ENCODE measurements at regions not wholly inside any gene's neighbourhood (a gene's known extent, or its start where the extent isn't known, plus 50 kb on each side); places are given as distances from the start of the nearest gene placed in this dataset.

DNA sequence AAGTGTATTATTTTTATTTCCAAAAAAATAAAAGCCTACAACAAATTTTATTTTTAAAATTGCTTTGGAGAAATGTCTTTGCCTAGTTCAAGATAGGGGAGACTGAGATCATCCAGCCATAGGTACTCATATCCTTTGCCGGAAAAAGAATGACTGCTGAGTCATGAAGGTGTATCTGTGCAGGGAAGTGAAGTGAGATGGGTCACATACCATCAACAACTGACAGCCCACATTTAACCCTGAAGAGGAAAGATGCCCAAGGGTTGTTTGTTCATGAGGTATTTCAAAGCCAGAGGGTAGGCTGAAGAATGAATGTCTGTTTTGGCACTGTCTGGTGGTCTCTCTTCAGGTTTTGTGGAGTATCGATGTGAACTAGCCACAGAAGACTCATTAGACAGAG, 106.7 kb upstream of the TTC29 start:
- no peak overlapping the region for H3K27ac ChIP-seq (ENCODE audit: low read depth, low read length)
- H3K4me3 ChIP-seq (ENCODE audit: low read depth, low read length): no peak overlapping the region
- H3K36me3 ChIP-seq (ENCODE audit: control insufficient read depth, insufficient read depth, low read length): no peaks in the 10 kb centered on the region
- peaks cover 11% of the 10 kb centered on the region for H3K4me1 ChIP-seq (ENCODE audit: control insufficient read depth, insufficient read depth, low read length)
- no peaks in the 10 kb centered on the region; the same call in 1 of the 2 replicates for H3K9me3 ChIP-seq (ENCODE audit: control insufficient read depth, insufficient read depth, low read length)
- no peaks in the 10 kb centered on the region for H3K27me3 ChIP-seq (ENCODE audit: control insufficient read depth, insufficient read depth, low read length)
- H3K9ac ChIP-seq (ENCODE audit: low read depth, low read length): no peak overlapping the region

DNA sequence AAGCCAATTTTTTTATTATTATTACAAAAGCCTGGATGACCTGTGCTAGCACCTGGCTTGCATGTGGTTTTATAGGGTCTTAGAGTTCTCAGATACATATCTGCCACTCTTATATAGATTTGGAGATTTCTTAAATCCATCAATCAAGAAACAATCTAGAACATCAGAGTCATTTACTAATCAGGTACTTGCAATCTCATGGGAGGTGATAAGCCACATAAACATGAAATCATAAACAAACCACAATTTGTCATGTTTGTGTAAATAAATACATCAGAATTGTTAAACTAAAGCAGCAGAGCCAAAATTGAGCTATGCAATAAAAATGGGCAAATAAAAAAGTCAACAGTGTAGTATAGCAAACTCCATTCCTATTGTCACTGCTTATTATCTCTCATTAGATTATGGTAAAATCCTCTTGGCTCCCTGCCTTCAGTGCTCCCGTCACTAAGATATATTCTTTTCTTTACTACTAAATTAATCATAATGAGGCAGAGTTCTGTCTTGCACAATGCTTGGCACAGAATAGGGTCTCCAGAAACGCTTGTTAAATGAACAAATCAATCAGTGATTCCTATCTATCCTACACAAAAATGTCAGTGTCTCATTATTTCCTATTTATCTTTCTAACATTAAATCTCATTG, 108.7 kb upstream of the TTC29 start:
- H3K4me1 ChIP-seq (ENCODE audit: control insufficient read depth, insufficient read depth, low read length): peaks cover 19% of the 10 kb centered on the region
- H3K36me3 ChIP-seq (ENCODE audit: control insufficient read depth, insufficient read depth, low read length): no peaks in the 10 kb centered on the region
- H3K9me3 ChIP-seq (ENCODE audit: control insufficient read depth, insufficient read depth, low read length): no peaks in the 10 kb centered on the region; the same call in 1 of the 2 replicates
- H3K9ac ChIP-seq (ENCODE audit: low read depth, low read length): no peak overlapping the region
- H3K27ac ChIP-seq (ENCODE audit: low read depth, low read length): no peak overlapping the region
- no peaks in the 10 kb centered on the region for H3K27me3 ChIP-seq (ENCODE audit: control insufficient read depth, insufficient read depth, low read length)
- no peak overlapping the region for H3K4me3 ChIP-seq (ENCODE audit: low read depth, low read length)

DNA sequence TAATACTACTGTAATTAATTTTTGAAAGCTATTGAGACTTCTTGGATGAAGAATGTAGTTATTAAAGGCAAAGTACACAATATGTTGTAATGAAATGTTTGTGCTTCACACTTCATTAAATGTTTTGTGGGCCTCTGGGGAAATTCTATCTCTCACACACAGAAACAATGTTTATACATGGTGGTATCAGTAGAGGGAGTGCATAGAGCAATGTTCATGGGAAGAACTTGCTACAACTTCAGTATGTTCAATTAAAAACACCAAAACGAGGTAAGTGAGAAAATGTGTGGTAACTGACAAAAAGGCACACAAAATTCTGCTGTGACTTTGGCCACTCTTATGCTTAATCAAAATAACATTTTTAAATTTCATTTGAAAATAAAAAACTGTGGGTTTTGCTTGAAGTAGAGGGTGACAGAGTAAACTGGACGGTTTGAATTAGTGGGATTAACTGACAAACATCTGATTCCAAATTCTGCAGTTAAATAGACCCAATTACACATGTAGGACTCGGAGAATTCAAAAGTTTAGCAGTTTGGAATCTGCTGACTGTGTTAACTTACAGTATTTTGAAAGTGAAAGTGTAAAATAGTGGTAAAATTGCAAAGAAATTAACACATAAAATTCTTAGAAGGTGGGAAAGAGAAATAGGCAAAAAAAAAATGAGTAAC, 111.4 kb upstream of the TTC29 start:
- Histone ChIP-seq H3K4me3 (ENCODE audit: low read depth, low read length) (peak overlapping the region; percentile 40; the same call in 1 of the 2 replicates), H3K27ac (ENCODE audit: low read depth, low read length) (no peak overlapping the region), H3K9ac (ENCODE audit: low read depth, low read length) (no peak overlapping the region), H3K27me3 (ENCODE audit: control insufficient read depth, insufficient read depth, low read length) (no peaks in the 10 kb centered on the region), H3K36me3 (ENCODE audit: control insufficient read depth, insufficient read depth, low read length) (no peaks in the 10 kb centered on the region), H3K9me3 (ENCODE audit: control insufficient read depth, insufficient read depth, low read length) (no peaks in the 10 kb centered on the region), H3K4me1 (ENCODE audit: control insufficient read depth, insufficient read depth, low read length) (peaks cover 17% of the 10 kb centered on the region)

DNA sequence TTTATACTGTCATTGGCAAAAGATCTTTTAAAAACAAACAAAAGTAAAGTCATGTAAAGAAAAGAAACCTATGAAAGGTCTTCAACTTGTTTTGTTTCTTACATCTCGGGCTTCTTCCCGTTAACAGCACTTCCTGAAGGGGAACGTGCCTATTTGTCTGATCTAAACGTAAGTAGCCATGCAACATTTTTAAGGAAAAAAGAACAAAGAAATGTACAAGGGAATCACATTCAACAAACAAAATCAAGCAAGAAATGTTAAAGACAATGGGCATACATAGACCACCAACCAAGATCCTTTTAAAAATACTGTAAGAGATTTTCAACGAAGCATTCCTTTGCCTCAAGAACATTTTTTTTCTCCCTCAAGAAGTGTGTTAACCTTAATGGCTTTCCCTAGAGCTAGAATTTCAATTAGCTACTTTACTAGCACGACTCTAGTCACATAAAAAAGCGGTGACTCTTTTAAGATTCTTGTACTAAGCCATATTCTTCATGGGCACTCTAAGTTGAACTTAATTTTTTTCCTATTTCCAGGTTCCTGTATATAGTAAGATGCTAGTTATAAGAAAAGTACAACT, 112.0 kb upstream of the TTC29 start:
- peak overlapping the region; percentile 40; the same call in 1 of the 2 replicates for H3K4me3 ChIP-seq (ENCODE audit: low read depth, low read length)

DNA sequence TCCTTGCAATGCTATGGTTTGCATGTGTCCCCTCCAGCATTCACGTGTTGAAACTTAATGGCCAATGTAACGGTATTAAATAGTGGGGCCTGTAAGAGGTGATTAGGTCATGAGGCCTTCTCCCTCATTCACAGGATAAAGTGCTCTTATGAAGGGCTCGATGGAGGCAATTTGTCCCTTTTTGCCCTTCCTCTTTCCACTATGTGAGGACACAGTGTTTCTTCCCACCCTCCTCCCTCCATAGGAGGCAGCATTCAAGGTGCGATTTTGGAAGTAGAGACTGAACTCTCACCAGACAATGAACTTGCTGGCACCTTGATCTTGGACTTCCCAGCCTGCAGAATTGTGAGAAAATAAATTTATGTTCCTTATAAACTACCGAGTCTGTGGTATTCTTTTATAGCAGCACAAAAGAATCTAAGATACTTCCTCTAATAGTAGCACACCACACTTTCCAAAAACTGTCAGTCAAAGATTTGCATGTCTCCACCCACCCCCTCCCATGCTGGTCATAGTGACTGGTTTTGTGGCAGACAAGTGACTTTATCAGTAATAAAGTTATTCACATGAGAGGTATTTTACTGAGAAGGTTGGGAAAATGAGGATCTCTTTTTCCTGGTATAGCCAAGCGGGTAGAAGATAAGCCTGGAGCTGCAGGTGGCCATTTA, 113.5 kb upstream of the TTC29 start:
- no peaks in the 10 kb centered on the region for H3K9me3 ChIP-seq (ENCODE audit: control insufficient read depth, insufficient read depth, low read length)
- no peak overlapping the region for H3K4me3 ChIP-seq (ENCODE audit: low read depth, low read length)
- H3K27ac ChIP-seq (ENCODE audit: low read depth, low read length): no peak overlapping the region
- H3K9ac ChIP-seq (ENCODE audit: low read depth, low read length): no peak overlapping the region
- H3K4me1 ChIP-seq (ENCODE audit: control insufficient read depth, insufficient read depth, low read length): peaks cover 22% of the 10 kb centered on the region
- H3K27me3 ChIP-seq (ENCODE audit: control insufficient read depth, insufficient read depth, low read length): no peaks in the 10 kb centered on the region
- H3K36me3 ChIP-seq (ENCODE audit: control insufficient read depth, insufficient read depth, low read length): no peaks in the 10 kb centered on the region

More for the DNA sequence above, 112.0 kb upstream of the TTC29 start:
- H3K9me3 ChIP-seq (ENCODE audit: control insufficient read depth, insufficient read depth, low read length): no peaks in the 10 kb centered on the region
- no peaks in the 10 kb centered on the region for H3K36me3 ChIP-seq (ENCODE audit: control insufficient read depth, insufficient read depth, low read length)
- peaks cover 22% of the 10 kb centered on the region for H3K4me1 ChIP-seq (ENCODE audit: control insufficient read depth, insufficient read depth, low read length)
- 0 out of 2 replicates have a peak overlapping the region, but pooled peaks have one; percentile 18 for H3K9ac ChIP-seq (ENCODE audit: low read depth, low read length)
- H3K27me3 ChIP-seq (ENCODE audit: control insufficient read depth, insufficient read depth, low read length): no peaks in the 10 kb centered on the region
- no peak overlapping the region for H3K27ac ChIP-seq (ENCODE audit: low read depth, low read length)

DNA sequence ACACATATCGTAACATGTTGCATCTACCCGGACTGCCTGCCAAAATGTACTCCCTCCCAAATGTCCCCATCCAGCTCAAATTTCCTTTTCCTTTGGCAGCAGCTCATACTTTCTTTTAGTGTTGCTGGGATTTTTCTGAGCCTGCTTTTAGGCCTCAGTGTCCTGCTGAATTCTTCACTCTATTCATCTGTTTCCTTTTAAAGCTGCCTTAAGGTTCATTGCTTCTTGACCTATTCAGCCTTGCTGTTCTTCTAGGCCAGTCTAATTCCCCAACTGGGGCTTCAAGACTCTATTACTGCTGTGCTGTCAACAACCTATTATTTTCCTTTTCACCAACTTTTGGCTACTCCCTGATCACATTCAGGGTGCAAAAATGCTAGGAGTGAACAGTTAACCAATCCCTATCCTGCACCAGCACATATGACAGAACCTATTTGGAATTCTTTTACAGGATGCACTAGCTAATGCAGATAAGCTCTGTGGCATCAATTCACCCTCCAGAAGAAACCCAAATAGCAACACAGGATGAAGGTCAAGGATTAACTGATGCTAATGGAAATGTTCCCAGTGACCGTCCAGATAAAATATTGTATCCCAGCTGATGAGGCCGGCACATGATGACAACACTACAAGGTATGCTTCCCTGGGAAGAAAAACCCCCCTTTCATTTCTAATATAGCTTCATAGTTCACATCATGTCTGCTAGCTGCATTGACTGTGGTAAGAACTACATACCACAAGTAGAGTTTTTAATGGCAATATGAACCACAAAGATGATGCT, 114.7 kb upstream of the TTC29 start:
- no peak overlapping the region for H3K27ac ChIP-seq (ENCODE audit: low read depth, low read length)
- peaks cover 24% of the 10 kb centered on the region for H3K4me1 ChIP-seq (ENCODE audit: control insufficient read depth, insufficient read depth, low read length)

DNA sequence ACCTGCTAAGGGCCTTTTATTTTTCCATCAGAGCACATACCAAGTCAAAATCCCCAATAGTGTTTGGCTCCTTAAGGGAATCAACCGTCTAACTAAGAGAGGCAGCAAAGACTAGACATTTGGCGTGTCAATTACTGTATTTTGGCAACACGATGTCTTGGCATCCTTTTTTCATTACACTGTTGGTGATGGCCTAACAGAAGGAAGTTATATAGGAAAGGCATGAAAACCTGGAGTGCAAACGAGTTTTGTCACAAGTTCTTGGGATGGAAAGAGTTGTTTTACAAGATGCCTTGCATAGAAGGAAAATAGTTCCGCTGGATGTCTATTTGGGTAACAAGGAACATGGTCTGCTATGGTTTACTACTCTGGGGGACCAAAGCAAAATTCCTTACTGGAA, 119.2 kb upstream of the TTC29 start:
- H3K4me3 ChIP-seq (ENCODE audit: low read depth, low read length): no peak overlapping the region
- no peaks in the 10 kb centered on the region for H3K9me3 ChIP-seq (ENCODE audit: control insufficient read depth, insufficient read depth, low read length)
- H3K36me3 ChIP-seq (ENCODE audit: control insufficient read depth, insufficient read depth, low read length): no peaks in the 10 kb centered on the region
- no peaks in the 10 kb centered on the region for H3K27me3 ChIP-seq (ENCODE audit: control insufficient read depth, insufficient read depth, low read length)
- no peak overlapping the region for H3K27ac ChIP-seq (ENCODE audit: low read depth, low read length)
- H3K4me1 ChIP-seq (ENCODE audit: control insufficient read depth, insufficient read depth, low read length): peaks cover 9% of the 10 kb centered on the region
- no peak overlapping the region for H3K9ac ChIP-seq (ENCODE audit: low read depth, low read length)

More for the DNA sequence above, 114.7 kb upstream of the TTC29 start:
- Histone ChIP-seq H3K36me3 (ENCODE audit: control insufficient read depth, insufficient read depth, low read length) (no peaks in the 10 kb centered on the region), H3K27me3 (ENCODE audit: control insufficient read depth, insufficient read depth, low read length) (no peaks in the 10 kb centered on the region), H3K9me3 (ENCODE audit: control insufficient read depth, insufficient read depth, low read length) (no peaks in the 10 kb centered on the region), H3K9ac (ENCODE audit: low read depth, low read length) (no peak overlapping the region), H3K4me3 (ENCODE audit: low read depth, low read length) (no peak overlapping the region)

DNA sequence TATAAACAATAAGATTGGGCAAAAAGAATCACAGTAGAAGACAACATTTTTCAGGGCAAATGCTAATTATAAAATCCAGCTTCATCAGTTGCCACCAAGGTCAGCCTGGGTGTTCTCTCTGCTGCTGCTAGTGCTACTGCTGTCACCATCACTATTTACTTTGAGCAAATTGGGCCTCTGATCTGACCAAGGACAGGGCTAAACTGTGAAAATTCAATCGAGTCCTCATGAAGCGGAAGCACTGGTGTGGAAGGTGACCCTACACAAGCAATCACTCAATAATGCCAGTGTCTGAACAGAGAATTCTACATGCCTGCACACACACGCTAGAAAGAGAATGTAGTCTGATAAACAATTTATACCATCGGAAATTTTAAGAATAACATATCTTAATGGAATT, 122.9 kb upstream of the TTC29 start:
- no peaks in the 10 kb centered on the region for H3K36me3 ChIP-seq (ENCODE audit: control insufficient read depth, insufficient read depth, low read length)

DNA sequence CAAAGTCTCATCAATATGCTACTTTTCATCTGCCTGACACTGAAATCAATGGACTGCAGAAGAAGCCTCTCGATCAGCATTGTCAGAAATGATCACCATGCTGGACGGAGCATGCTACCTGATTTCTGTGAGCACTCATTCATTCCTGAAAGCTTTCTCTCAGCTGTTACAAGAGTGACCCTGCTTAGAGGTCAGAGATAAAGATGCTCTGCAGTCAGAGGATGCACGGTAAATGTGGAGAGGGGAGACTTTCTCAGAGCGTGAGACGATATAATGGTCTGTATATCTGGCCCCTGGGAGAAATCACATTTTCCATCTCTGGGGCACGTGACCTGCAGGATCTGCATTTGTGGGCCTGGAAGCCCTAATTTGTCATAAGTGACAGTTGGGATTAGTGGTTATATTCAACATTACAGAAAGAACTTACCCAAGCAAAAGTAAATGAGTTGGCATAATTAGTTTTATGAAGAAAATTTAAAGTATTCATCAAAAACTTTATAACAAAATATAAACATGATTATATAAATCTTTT, 125.6 kb upstream of the TTC29 start:
- Histone ChIP-seq H3K9me3 (ENCODE audit: control insufficient read depth, insufficient read depth, low read length) (peaks cover 9% of the 10 kb centered on the region; the same call in 1 of the 2 replicates), H3K27me3 (ENCODE audit: control insufficient read depth, insufficient read depth, low read length) (no peaks in the 10 kb centered on the region), H3K4me3 (ENCODE audit: low read depth, low read length) (no peak overlapping the region), H3K9ac (ENCODE audit: low read depth, low read length) (no peak overlapping the region), H3K4me1 (ENCODE audit: control insufficient read depth, insufficient read depth, low read length) (no peaks in the 10 kb centered on the region), H3K36me3 (ENCODE audit: control insufficient read depth, insufficient read depth, low read length) (no peaks in the 10 kb centered on the region), H3K27ac (ENCODE audit: low read depth, low read length) (no peak overlapping the region)

More for the DNA sequence above, 122.9 kb upstream of the TTC29 start:
- Histone ChIP-seq H3K27ac (ENCODE audit: low read depth, low read length) (no peak overlapping the region), H3K9me3 (ENCODE audit: control insufficient read depth, insufficient read depth, low read length) (peaks cover 9% of the 10 kb centered on the region; the same call in 1 of the 2 replicates), H3K27me3 (ENCODE audit: control insufficient read depth, insufficient read depth, low read length) (no peaks in the 10 kb centered on the region), H3K4me1 (ENCODE audit: control insufficient read depth, insufficient read depth, low read length) (0 out of 2 replicates have a peak, but pooled peaks cover 2% of the 10 kb centered on the region), H3K9ac (ENCODE audit: low read depth, low read length) (no peak overlapping the region), H3K4me3 (ENCODE audit: low read depth, low read length) (no peak overlapping the region)

DNA sequence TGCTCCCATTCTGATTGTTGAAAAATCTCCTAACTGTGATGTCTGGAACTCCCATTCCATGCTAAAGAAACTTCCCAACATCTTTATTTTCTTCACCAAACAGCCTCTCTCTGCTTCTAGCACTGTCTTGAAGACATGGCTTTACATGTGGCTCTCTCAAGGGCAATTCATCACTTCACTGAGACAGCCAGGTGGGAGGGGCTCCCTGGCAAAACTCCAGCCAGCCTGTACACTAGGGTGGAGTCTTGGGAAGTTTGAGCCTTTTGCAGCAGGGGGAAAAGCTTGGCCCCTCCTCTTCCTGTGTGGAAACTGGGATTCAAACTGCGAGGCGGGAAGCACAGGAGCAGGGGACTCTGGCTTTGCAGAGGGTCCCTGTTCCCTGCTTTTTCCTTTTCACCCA, 130.5 kb upstream of the TTC29 start:
- peaks cover 7% of the 10 kb centered on the region; the same call in 1 of the 2 replicates for H3K9me3 ChIP-seq (ENCODE audit: control insufficient read depth, insufficient read depth, low read length)
- no peak overlapping the region for H3K27ac ChIP-seq (ENCODE audit: low read depth, low read length)
- no peak overlapping the region for H3K4me3 ChIP-seq (ENCODE audit: low read depth, low read length)
- no peaks in the 10 kb centered on the region for H3K36me3 ChIP-seq (ENCODE audit: control insufficient read depth, insufficient read depth, low read length)
- H3K9ac ChIP-seq (ENCODE audit: low read depth, low read length): no peak overlapping the region
- 0 out of 2 replicates have a peak, but pooled peaks cover 4% of the 10 kb centered on the region for H3K4me1 ChIP-seq (ENCODE audit: control insufficient read depth, insufficient read depth, low read length)
- H3K27me3 ChIP-seq (ENCODE audit: control insufficient read depth, insufficient read depth, low read length): no peaks in the 10 kb centered on the region
